Spleen (tissue), 7 donors: ENCODE measurements at regions not wholly inside any gene's neighbourhood (a gene's known extent, or its start where the extent isn't known, plus 50 kb on each side); places are given as distances from the start of the nearest gene placed in this dataset.

Source experiments
- CTCF ChIP-seq, 11 experiments: fragments of 200-600 bp in 7 of 11; fragments of 450-650 bp in 4 of 11; sonication (generic) in 4 of 11; IDR thresholded peaks in 8 of 11; conservative IDR thresholded peaks in 3 of 11; 1 replicate in 7 of 11; 2 replicates in 4 of 11; pipeline versions ENCODE4 v1.4.0 to v1.8.0; 2016 to 2021; ENCODE audit warnings: antibody characterized with exemption in 11 of 11, inconsistent platforms in 4 of 11, mild to moderate bottlenecking in 1 of 11
- POLR2A ChIP-seq, 3 donors: fragments of 450-650 bp; IDR thresholded peaks; one replicate each; pipeline ENCODE4 v1.5.1; 2017; ENCODE audit warnings: antibody characterized with exemption in 3 of 3, mild to moderate bottlenecking in 1 of 3
- POLR2AphosphoS5 ChIP-seq, 3 donors: sonication (generic); formaldehyde crosslinking; IDR thresholded peaks; one replicate each; pipeline ENCODE4 v1.5.1; 2017; ENCODE audit warnings: antibody characterized with exemption in 3 of 3
- donor health status: DM: no; HTN: no; CAD: no; lungs with moderate emphysema.
- donor health status: DM: no; HTN: no; CAD: no.
- donor health status: DM: no; HTN: no; CAD: no.

DNA sequence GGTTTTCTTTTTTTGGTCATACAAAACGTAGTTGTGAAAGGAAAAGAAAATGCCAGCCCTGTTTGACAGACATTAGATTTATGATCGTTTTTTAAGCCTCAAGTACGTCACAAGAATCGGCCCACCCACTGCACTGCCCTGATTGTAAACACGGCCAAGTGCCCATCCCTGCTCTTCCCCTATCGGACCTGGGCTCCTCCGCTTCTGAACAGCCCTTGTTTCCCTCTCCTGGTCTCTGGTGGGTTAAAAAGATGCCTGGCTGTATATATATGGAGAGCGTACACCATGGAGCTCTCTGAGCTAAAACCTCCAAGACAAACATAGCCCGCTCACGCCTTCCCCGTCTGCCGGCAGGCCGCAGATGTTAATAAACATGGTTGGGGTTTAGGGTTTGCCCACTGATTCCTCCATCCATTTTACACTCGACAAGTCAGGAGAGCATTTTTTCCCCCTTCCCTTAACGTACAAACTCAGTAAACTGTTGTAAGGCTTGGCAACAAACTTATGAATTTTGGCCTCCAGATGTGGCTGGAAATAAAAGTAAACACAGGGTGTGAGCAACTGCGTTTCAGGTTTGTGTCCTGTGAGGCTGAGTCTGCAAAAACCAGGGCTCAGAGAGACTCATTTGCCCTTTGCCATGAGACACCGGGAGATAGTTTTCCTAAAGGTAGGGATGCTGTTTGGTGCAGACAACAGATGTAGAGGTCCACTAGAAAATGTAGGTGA is 325.9 kb downstream of the SOX9 start:
- no peak for TF ChIP-seq CTCF (IDR thresholded peaks at IDR 0.05 in 8 of 11, conservative IDR thresholded peaks at IDR 0.05 in 3 of 11)
- no peak for TF ChIP-seq POLR2A (IDR thresholded peaks at IDR 0.05)
- no peak for TF ChIP-seq POLR2AphosphoS5 (IDR thresholded peaks at IDR 0.05)
